GM18867 (cell line): ENCODE measurements at regions not wholly inside any gene's neighbourhood (a gene's known extent, or its start where the extent isn't known, plus 50 kb on each side); places are given as distances from the start of the nearest gene placed in this dataset.

Experiments used
- ATAC-seq: cut with Tn5 transposase; IDR thresholded peaks from one replicate; pipeline ENCODE4 v1.9.1; 2021; ENCODE audit warnings: mild to moderate bottlenecking, moderate library complexity; ENCODE audit not compliant: unreplicated experiment

DNA sequence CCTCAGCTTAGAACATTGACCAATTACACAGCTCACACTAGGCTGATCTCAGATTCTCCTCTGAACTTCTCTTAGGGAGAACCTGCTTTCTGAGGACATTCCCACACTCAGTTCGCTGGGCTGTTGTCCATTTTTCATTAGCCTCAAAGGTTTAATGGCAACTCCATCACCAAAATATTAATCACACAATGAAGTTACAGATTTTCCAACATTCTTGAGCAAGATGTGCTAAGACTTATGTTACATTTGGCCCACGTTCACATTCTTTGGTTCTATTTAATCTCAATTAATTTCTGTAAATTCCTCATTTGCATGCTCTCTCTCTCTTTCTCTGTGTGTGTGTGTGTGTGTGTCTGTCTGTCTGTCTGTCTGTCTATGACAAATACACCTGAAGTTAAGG lies 82.3 kb upstream of the EDNRA start:
- no peak for ATAC-seq

GRCh38 chr4:147400721-147401120 lies 80.2 kb upstream of the EDNRA start:
- ATAC-seq = no peak

GRCh38 chr4:147401221-147401620 lies 79.7 kb upstream of the EDNRA start:
- no peak for ATAC-seq

DNA sequence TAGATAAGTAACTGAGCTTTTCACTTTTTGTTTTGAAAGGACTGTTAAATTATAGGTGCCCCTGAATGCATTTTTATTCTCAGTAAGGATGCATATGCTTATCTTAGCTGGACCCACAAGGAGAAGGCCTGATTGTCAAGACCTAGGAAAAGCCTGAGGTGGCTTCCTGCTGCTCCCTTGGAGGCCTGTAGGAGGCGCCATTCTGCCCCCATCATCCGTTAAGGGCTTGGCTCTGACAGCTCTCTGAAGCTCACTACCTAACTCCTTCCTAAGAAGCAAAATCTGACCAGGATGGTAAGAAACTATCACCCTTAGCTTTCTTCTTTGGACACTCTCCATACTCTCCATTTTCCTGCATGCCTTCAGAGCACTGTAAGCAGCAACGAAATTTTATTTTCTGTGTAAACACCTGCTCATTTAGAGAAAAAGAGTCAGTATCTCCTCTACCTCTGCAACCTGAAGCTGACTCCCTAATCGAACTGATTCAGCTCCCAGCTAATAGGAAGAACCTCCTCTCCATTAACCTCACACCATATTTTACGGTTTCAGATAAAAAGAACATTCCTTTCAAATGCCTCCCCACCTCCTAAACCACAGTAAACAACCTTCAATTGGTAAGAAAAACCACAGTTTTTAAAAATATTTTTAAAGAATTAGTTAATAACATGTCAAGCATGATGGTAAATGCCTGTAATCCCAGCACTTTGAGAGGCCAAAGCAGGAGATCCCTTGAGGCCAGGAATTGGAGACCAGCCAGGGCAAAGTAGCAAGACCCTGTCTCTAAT lies 73.4 kb upstream of the EDNRA start:
- ATAC-seq = no peak

- ATAC-seq = no peak
These were observed 72.7 kb upstream of the EDNRA start for GRCh38 chr4:147408189-147408588.

DNA sequence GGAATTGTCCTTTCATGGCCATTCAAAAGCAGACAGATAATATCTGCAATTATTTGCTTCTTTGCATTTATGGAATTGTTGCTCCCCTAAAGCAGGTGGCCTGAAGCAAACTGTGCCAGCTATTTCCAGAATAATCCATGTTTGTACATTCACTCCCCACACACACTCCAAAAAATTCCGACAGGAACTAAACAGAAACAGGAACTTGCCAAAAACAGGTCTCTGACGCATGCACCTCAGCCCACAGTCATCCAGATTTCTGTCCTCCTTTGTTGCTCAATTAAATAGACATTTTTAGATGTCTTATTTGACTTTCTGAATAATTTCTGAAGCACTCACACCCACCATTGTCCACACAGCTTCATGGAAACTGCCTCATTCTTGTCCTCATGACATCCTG lies 71.5 kb upstream of the EDNRA start:
- no peak for ATAC-seq

- no peak for ATAC-seq
These were observed 62.7 kb upstream of the EDNRA start for GRCh38 chr4:147418226-147418625.

DNA sequence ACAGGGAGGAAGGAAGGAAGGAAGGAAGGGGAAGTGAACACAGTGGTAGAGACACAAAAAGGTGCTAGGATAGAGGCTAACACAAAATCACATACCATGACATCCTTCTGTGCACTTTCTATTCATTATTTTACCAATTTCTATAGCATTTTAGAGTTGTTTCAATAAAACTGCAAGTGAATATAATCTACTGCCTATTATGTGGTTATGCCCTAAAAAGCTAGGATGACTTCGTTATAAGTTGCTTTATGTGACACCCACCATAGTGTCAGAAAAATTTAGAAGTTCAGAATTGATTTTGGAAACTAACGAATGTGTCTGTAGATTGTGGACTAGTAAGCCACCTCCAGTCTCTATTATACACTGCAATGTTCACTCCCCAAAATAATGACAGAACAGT lies 59.4 kb upstream of the EDNRA start:
- ATAC-seq = no peak

DNA sequence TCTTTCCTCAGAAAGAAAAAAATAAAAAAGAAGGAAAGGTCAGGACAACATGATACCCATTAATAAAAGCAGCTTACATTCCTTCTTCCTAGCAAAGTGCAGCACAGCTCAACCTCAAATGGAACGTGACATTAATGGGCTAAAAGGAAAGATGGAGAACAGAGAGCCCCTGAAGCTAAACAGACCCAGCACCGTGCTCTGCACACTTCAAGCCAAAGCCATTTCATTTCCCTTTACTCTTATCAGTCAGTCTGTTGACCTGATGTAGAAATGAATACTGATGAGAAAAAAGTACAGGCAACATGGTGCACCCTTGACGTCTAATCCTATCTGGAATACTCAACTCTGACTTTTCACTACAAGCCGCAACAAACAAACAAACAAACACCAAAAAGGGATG lies 57.7 kb upstream of the EDNRA start:
- no peak for ATAC-seq

DNA sequence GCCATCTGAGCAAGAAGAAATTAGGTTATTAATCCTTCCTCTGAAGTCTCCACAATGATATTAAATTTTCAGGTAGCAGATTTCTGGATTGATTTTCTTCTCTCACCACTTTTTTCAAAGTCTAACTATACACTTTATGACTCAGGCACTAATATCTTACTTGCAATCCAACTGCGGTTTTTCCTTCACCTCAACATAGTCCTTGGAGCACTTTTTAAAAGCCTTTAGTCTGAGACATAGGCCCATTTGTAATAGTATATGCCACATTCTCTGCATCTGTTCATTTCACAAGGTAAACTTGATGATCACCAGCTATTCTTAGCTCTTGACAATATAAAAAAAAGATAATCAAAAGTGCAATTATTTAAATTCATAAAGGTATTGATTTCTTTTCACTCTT lies 55.9 kb upstream of the EDNRA start:
- ATAC-seq = no peak

DNA sequence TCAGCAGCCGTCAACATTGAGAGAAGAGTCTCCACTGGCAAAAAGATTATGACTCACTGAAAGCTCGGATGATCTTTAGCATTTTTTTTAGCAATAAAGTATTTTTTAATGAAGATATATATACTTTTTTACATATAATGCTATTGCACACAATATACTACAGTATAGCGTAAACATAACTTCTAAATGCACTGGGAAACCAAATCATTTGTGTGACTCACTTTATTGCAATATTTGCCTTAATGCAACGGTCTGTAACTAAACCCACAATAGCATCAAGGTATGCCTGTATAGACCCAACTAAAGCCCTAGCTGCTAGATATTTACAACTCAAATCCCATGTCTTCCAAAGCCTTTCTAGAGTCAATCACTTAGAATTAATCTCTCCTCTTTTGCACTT lies 52.3 kb upstream of the EDNRA start:
- no peak for ATAC-seq

GRCh38 chr4:147430111-147430510 lies 50.8 kb upstream of the EDNRA start:
- no peak for ATAC-seq
